Heart left ventricle (tissue), 16 donors: ENCODE measurements at regions not wholly inside any gene's neighbourhood (a gene's known extent, or its start where the extent isn't known, plus 50 kb on each side); places are given as distances from the start of the nearest gene placed in this dataset.

ENCODE experiments used
- ATAC-seq, 4 donors: fragments of 200-7000 bp; cut with Tn5 transposase; one replicate each; pipeline ENCODE4 v1.9.1; 2020 to 2022; ENCODE audit warnings: moderate library complexity in 4 of 4, mild to moderate bottlenecking in 3 of 4, moderate number of reproducible peaks in 1 of 4
- DNase-seq, 5 donors: peaks; one replicate each; pipeline ENCODE4 v3.0.0-alpha.2; 2020
- H3K27ac ChIP-seq, 12 donors: fragments of 200-600 bp; sonication (generic) in 4 of 12; one replicate each; pipeline versions ENCODE4 v1.5.0 to v1.8.0; 2016 to 2022; ENCODE audit warnings: mild to moderate bottlenecking in 2 of 12
- H3K27me3 ChIP-seq, 9 donors: fragments of 200-600 bp; sonication (generic) in 2 of 9; one replicate each; pipeline versions ENCODE4 v1.5.1 to v1.8.0; 2016 to 2022; ENCODE audit warnings: mild to moderate bottlenecking in 3 of 9
- H3K36me3 ChIP-seq, 9 donors: fragments of 200-600 bp; sonication (generic) in 2 of 9; one replicate each; pipeline versions ENCODE4 v1.5.0 to v1.8.0; 2018 to 2022; ENCODE audit warnings: mild to moderate bottlenecking in 2 of 9
- H3K4me1 ChIP-seq, 12 donors: fragments of 200-600 bp; sonication (generic) in 4 of 12; one replicate each; pipeline versions ENCODE4 v1.5.0 to v1.8.0; 2016 to 2022; ENCODE audit warnings: mild to moderate bottlenecking in 3 of 12
- H3K4me3 ChIP-seq, 12 donors: fragments of 200-600 bp; sonication (generic) in 4 of 12; one replicate each; pipeline versions ENCODE4 v1.5.0 to v1.8.0; 2017 to 2022; ENCODE audit warnings: mild to moderate bottlenecking in 9 of 12, moderate library complexity in 4 of 12
- H3K9me3 ChIP-seq, 12 donors: fragments of 200-600 bp; sonication (generic) in 4 of 12; one replicate each; pipeline versions ENCODE4 v1.5.0 to v1.8.0; 2016 to 2022; ENCODE audit warnings: mild to moderate bottlenecking in 1 of 12
- CTCF ChIP-seq, 12 donors: fragments of 200-600 bp; sonication (generic) in 4 of 12; IDR thresholded peaks; one replicate each; pipeline versions ENCODE4 v1.5.0 to v1.8.0; 2018 to 2022; ENCODE audit warnings: antibody characterized with exemption in 12 of 12, mild to moderate bottlenecking in 5 of 12
- POLR2A ChIP-seq, 2 donors: fragments of 450-650 bp; IDR thresholded peaks; one replicate each; pipeline ENCODE4 v1.6.1; 2017; ENCODE audit warnings: antibody characterized with exemption in 2 of 2, mild to moderate bottlenecking in 2 of 2, moderate library complexity in 2 of 2
- WGBS, 4 donors: extraction: QIAGEN DNeasy Blood & Tissue Kit in 2 of 4; methylation state at CpG; one replicate each; pipeline versions ENCODE4 v1.1.5 to v1.1.7; 2013 to 2018; 5-methylcytosine and 5-hydroxymethylcytosine counted together
- intact Hi-C, 10 donors: fragments of 100-400 bp; cut with DNase I; formaldehyde crosslinking; loops; one replicate each; pipeline versions ENCODE4 v1.11.1 to v1.14.2; 2022
- donor health status: ischemic (EF 13 %, LVEDD 7.1; RV severe dilation, severe dysfunction).
- donor health status: healthy with polysubstance abuse.
- donor health status: DM: no; HTN: yes; CAD: no.
- donor health status: DM: no; HTN: no; CAD: no.
- donor health status: ischemic (EF 25% LVEDD 6.9; RV normal size, moderate dysfunction).
- donor health status: ischemic (EF 25% LVEDD 5.7; RV mildly dilated, moderate dysfunction).
- donor health status: healthy.
- donor health status: DM: yes; HTN: yes; CAD: no.
- donor health status: ischemic (EF 35%, LVEDD 5.7; RV mildly dilated, moderate dysfunction).
- donor health status: nonischemic (EF 11% LVEDD 7.7; RV severe dilation, severe dysfunction).
- donor health status: DM: yes; HTN: yes; CAD: no.
- donor health status: PGD.
- donor health status: ischemic (EF 29% LVEDD 5.4; RV normal size, mild dysfunction).
- donor health status: nonischemic (EF 23%, LVEDD 6.1; RV moderate dilation, normal function).

GRCh38 chr6:74058606-74059005 lies 362.6 kb downstream of the CD109 start:
- no peaks in the 10 kb centered on the region for H3K4me1 ChIP-seq
- H3K9me3 ChIP-seq: no peaks in the 10 kb centered on the region
- H3K27ac ChIP-seq: no peak overlapping the region
- H3K4me3 ChIP-seq: no peak overlapping the region
- WGBS, 4 donors: 74 to 80% (median 78%) methylated on average over 2 of the region's 2 CpGs
- no peaks in the 10 kb centered on the region for H3K36me3 ChIP-seq
- intact Hi-C loops: no loop called here
- no peaks in the 10 kb centered on the region for H3K27me3 ChIP-seq
- TF ChIP-seq CTCF (IDR thresholded peaks at IDR 0.05) (no peak), POLR2A (IDR thresholded peaks at IDR 0.05) (no peak)
- no peak for DNase-seq
- no peak for ATAC-seq

- 68 to 75% (median 71%) methylated on average over 2 of the region's 2 CpGs for WGBS, 4 donors
Measured at GRCh38 chr6:74057326-74057725, 361.3 kb downstream of the CD109 start.

DNA sequence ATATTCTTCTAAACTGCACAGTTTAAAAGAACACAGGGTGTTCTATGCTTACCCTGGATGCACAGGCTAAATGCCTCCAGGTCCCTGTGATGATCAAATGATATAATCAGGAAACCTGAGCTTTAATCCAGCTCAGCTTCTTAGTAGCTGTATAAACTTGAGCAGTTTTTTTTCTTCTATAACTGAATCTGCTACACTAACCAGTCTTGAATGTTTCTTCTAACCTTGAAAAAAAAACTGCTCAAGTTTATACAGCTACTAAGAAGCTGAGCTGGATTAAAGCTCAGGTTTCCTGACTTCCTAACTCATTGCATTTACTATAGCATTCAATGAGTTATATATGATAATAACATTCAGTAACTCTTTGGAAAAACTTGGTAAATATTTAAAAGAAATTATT lies 358.2 kb downstream of the CD109 start:
- H3K9me3 ChIP-seq: no peaks in the 10 kb centered on the region
- no peak for TF ChIP-seq POLR2A (IDR thresholded peaks at IDR 0.05)
- TF ChIP-seq CTCF (IDR thresholded peaks at IDR 0.05): no peak
- no peak overlapping the region for H3K4me3 ChIP-seq
- no peak overlapping the region for H3K27ac ChIP-seq
- intact Hi-C loops: no loop called here
- H3K4me1 ChIP-seq: no peaks in the 10 kb centered on the region
- no peaks in the 10 kb centered on the region for H3K27me3 ChIP-seq
- ATAC-seq (no peak), DNase-seq (no peak)
- H3K36me3 ChIP-seq: no peaks in the 10 kb centered on the region

More at GRCh38 chr6:74057326-74057725, 361.3 kb downstream of the CD109 start:
- DNase-seq (no peak), ATAC-seq (peak in 1 of 4 donors; percentile 62)
- Histone ChIP-seq H3K27me3 (no peaks in the 10 kb centered on the region), H3K4me3 (no peak overlapping the region), H3K27ac (no peak overlapping the region), H3K4me1 (no peaks in the 10 kb centered on the region), H3K36me3 (no peaks in the 10 kb centered on the region), H3K9me3 (no peaks in the 10 kb centered on the region)
- no peak for TF ChIP-seq POLR2A (IDR thresholded peaks at IDR 0.05)
- no peak for TF ChIP-seq CTCF (IDR thresholded peaks at IDR 0.05)
- intact Hi-C loops: no loop called here

DNA sequence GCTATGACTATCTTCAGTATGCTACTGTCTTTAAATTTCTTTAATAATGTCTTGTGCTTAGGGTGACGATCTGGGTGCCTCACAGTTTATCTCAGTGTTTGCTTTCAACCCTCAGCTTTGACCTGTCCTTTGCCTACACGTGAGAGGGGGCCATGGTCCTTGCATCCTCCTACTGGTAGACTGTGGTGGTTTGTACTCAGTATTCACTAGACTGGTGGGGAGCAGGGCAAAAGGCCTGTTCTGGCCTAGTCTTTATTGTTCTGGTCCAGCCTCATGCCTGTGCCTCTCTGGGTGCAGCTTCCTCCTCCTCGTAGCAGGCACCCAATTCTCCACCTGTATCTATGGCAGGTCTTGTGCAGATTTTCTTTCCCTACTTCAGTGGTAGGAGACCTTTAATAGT lies 354.9 kb downstream of the CD109 start:
- Histone ChIP-seq H3K4me3 (no peak overlapping the region), H3K36me3 (no peaks in the 10 kb centered on the region), H3K9me3 (peaks cover 0 to 7% (median 0%) of the 10 kb centered on the region in 12 donors), H3K27me3 (no peaks in the 10 kb centered on the region), H3K27ac (no peak overlapping the region), H3K4me1 (no peaks in the 10 kb centered on the region)
- WGBS, 4 donors: 51 to 55% (median 54%) methylated on average over 3 of the region's 3 CpGs
- DNase-seq (no peak), ATAC-seq (no peak)
- intact Hi-C loops: no loop called here
- TF ChIP-seq POLR2A (IDR thresholded peaks at IDR 0.05) (no peak), CTCF (IDR thresholded peaks at IDR 0.05) (no peak)
